ENCODE measurements at regions not wholly inside any gene's neighbourhood (a gene's known extent, or its start where the extent isn't known, plus 50 kb on each side); places are given as distances from the start of the nearest gene placed in this dataset.

GRCh38 chr9:90057361-90057760 lies 452.5 kb downstream of the GADD45G start:
- no peak for TF ChIP-seq CTCF (IDR thresholded peaks at IDR 0.05)

- TF ChIP-seq CTCF (IDR thresholded peaks at IDR 0.05): no peak
Observed at GRCh38 chr9:90058182-90058763, 453.5 kb downstream of the GADD45G start.

- no peak for TF ChIP-seq CTCF (IDR thresholded peaks at IDR 0.05)
Observed at GRCh38 chr9:90059436-90059835, 454.6 kb downstream of the GADD45G start.

GRCh38 chr9:90060256-90060655 lies 455.4 kb downstream of the GADD45G start:
- TF ChIP-seq CTCF (IDR thresholded peaks at IDR 0.05): no peak

GRCh38 chr9:90061187-90061586 lies 456.4 kb downstream of the GADD45G start:
- TF ChIP-seq CTCF (IDR thresholded peaks at IDR 0.05): no peak

GRCh38 chr9:90062982-90063381 lies 458.2 kb downstream of the GADD45G start:
- TF ChIP-seq CTCF (IDR thresholded peaks at IDR 0.05): no peak

GRCh38 chr9:90064248-90064647 lies 459.4 kb downstream of the GADD45G start:
- TF ChIP-seq CTCF (IDR thresholded peaks at IDR 0.05): no peak

GRCh38 chr9:90064971-90065370 lies 460.2 kb downstream of the GADD45G start:
- TF ChIP-seq CTCF (IDR thresholded peaks at IDR 0.05): no peak
